WTC11 (cell line): ENCODE measurements at regions not wholly inside any gene's neighbourhood (a gene's known extent, or its start where the extent isn't known, plus 50 kb on each side); places are given as distances from the start of the nearest gene placed in this dataset.

Source experiments
- ATAC-seq: fragments of 200-7000 bp; cut with Tn5 transposase; 2 replicates; pipeline ENCODE4 v1.10.0; 2021; ENCODE audit warnings: mild to moderate bottlenecking, moderate library complexity
- CTCF ChIA-PET: fragments of 300-600 bp; sonication (Branson Sonifier 250); formaldehyde crosslinking; loops from one replicate; lab custom pipeline; 2021; ENCODE audit warnings: antibody characterized with exemption; lab: Charles Lee
- POLR2A ChIA-PET: fragments of 350-600 bp; sonication (Branson Sonifier 250); formaldehyde crosslinking; loops from one replicate; lab custom pipeline; 2021; ENCODE audit warnings: antibody characterized with exemption; lab: Charles Lee
- DNase-seq: peaks from one replicate; pipeline ENCODE4 v3.0.0; 2021; ENCODE audit warnings: low spot score
- H3K27ac Mint-ChIP-seq: 2 replicates; pipeline ENCODE4 v1.8.0; 2021; ENCODE audit warnings: mixed read lengths
- H3K27me3 Mint-ChIP-seq: 2 replicates; pipeline ENCODE4 v1.8.0; 2021; ENCODE audit warnings: low read depth, mild to moderate bottlenecking, moderate library complexity, mixed read lengths
- H3K36me3 Mint-ChIP-seq: 2 replicates; pipeline ENCODE4 v1.8.0; 2021; ENCODE audit warnings: mixed read lengths
- H3K4me1 Mint-ChIP-seq: 2 replicates; pipeline ENCODE4 v1.8.0; 2022; ENCODE audit warnings: mixed read lengths
- H3K4me3 Mint-ChIP-seq: 2 replicates; pipeline ENCODE4 v1.8.0; 2021; ENCODE audit warnings: mild to moderate bottlenecking, moderate library complexity, mixed read lengths
- H3K9me3 Mint-ChIP-seq: 2 replicates; pipeline ENCODE4 v1.8.0; 2021; ENCODE audit warnings: mixed read lengths
- ATF2 ChIP-seq: sonication (generic); formaldehyde crosslinking; IDR thresholded peaks from 2 replicates; pipeline ENCODE4 v1.8.1; 2022; ENCODE audit warnings: low read depth, missing genetic modification reagents, borderline replicate concordance
- EMX1 ChIP-seq: fragments of 250-450 bp; sonication (Bioruptor Pico); IDR thresholded peaks from 2 replicates; pipeline ENCODE4 v1.8.0; 2021; ENCODE audit warnings: mild to moderate bottlenecking
- GABPB1 ChIP-seq: sonication (generic); formaldehyde crosslinking; IDR thresholded peaks from 2 replicates; pipeline ENCODE4 v1.8.1; 2023; ENCODE audit warnings: mild to moderate bottlenecking, missing genetic modification reagents
- JUN ChIP-seq: sonication (generic); formaldehyde crosslinking; IDR thresholded peaks from 2 replicates; pipeline ENCODE4 v1.8.0; 2023; ENCODE audit warnings: mild to moderate bottlenecking, missing genetic modification reagents
- TEAD1 ChIP-seq: sonication (generic); formaldehyde crosslinking; IDR thresholded peaks from 2 replicates; pipeline ENCODE4 v1.8.0; 2022; ENCODE audit warnings: mild to moderate bottlenecking, missing genetic modification reagents
- TP53 ChIP-seq: sonication (generic); formaldehyde crosslinking; IDR thresholded peaks from 2 replicates; pipeline ENCODE4 v1.8.1; 2023; ENCODE audit warnings: mild to moderate bottlenecking, missing genetic modification reagents
- ZBTB43 ChIP-seq: sonication (generic); formaldehyde crosslinking; IDR thresholded peaks from 2 replicates; pipeline ENCODE4 v1.8.1; 2023; ENCODE audit warnings: mild to moderate bottlenecking, missing genetic modification reagents
- ZMAT4 ChIP-seq: fragments of 250-450 bp; sonication (Bioruptor Pico); IDR thresholded peaks from 2 replicates; pipeline ENCODE4 v1.9.0; 2021; ENCODE audit warnings: mild to moderate bottlenecking
- ZNF281 ChIP-seq: sonication (generic); formaldehyde crosslinking; IDR thresholded peaks from 2 replicates; pipeline ENCODE4 v1.8.0; 2023; ENCODE audit warnings: mild to moderate bottlenecking, missing genetic modification reagents
- ZNF532 ChIP-seq: fragments of 250-450 bp; sonication (Bioruptor Pico); IDR thresholded peaks from 2 replicates; pipeline ENCODE4 v1.9.0; 2021; ENCODE audit warnings: mild to moderate bottlenecking, borderline replicate concordance
- TF ChIP-seq, protein P1 (sequence below): sonication (generic); formaldehyde crosslinking; IDR thresholded peaks from 2 replicates; pipeline ENCODE4 v1.8.1; 2023; ENCODE audit warnings: mild to moderate bottlenecking, missing genetic modification reagents, moderate library complexity
- TF ChIP-seq, protein P2 (sequence below): sonication (generic); formaldehyde crosslinking; IDR thresholded peaks from 2 replicates; pipeline ENCODE4 v1.8.1; 2023; ENCODE audit warnings: mild to moderate bottlenecking, missing genetic modification reagents, moderate library complexity
- TF ChIP-seq, protein P3 (sequence below): sonication (generic); formaldehyde crosslinking; IDR thresholded peaks from 2 replicates; pipeline ENCODE4 v1.8.1; 2022; ENCODE audit warnings: low read depth, mild to moderate bottlenecking, moderate library complexity, missing genetic modification reagents, borderline replicate concordance

DNA sequence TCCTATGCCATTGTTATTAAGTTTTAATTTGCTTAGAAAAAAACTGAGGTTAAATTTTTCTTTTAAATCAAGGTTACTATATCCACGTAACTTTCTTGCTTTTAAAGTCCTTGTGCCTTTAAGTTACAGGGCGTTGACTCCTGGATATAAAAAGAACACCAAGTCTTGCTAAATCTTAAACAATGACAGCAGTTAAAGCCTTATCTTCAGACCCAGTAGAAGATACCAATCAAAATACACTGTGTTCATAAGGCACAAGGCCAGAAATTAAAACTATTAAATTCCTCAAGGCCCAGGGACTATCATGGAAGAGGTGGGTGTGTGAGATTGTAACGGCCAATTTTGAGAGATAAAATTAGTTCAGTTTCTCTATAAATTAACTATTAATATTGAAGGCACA is 60.4 kb downstream of the PAGE2 start:
- CTCF ChIA-PET = no interaction called here
- Mint-ChIP-seq H3K4me3 (no peak overlapping the region), H3K9me3 (no peaks in the 10 kb centered on the region), H3K36me3 (no peaks in the 10 kb centered on the region), H3K27ac (no peak overlapping the region), H3K27me3 (no peaks in the 10 kb centered on the region), H3K4me1 (peaks cover 4% of the 10 kb centered on the region)
- POLR2A ChIA-PET = no interaction called here
- DNase-seq (no peak), ATAC-seq (no peak)
- no peak for TF ChIP-seq ZNF281 (CRISPR knock-in tag)
- TF ChIP-seq GABPB1 (CRISPR knock-in tag) = no peak

DNA sequence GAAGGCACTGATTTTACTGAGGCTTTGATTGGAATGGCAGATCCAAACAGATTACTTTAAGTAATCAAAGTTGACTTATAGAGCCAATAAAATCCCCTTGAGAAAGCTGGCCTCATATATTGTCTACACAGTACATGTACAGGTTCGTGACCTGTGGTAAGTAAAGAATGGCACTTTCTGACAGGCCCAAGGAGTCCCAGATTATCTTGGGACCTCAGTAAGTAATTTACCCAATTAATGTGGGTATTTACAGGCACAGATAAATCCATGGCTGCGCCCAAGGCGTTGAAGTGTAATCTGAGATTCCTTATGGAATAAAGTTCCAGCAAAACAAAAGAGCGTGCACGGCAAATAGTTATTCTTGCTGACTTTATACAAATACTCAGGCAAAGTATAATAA is 62.4 kb downstream of the PAGE2 start:
- POLR2A ChIA-PET = no interaction called here

GRCh38 chrX:55159551-55159950 is 60.6 kb upstream of the PAGE5 start:
- ChIA-PET CTCF (no interaction called here), POLR2A (no interaction called here)
- peaks cover 7% of the 10 kb centered on the region for H3K4me1 Mint-ChIP-seq
- no peaks in the 10 kb centered on the region for H3K9me3 Mint-ChIP-seq
- no peaks in the 10 kb centered on the region for H3K27me3 Mint-ChIP-seq
- H3K27ac Mint-ChIP-seq = no peak overlapping the region
- ATAC-seq (no peak), DNase-seq (no peak)
- H3K36me3 Mint-ChIP-seq = no peaks in the 10 kb centered on the region
- H3K4me3 Mint-ChIP-seq = no peak overlapping the region
- TF ChIP-seq, protein P1, sequence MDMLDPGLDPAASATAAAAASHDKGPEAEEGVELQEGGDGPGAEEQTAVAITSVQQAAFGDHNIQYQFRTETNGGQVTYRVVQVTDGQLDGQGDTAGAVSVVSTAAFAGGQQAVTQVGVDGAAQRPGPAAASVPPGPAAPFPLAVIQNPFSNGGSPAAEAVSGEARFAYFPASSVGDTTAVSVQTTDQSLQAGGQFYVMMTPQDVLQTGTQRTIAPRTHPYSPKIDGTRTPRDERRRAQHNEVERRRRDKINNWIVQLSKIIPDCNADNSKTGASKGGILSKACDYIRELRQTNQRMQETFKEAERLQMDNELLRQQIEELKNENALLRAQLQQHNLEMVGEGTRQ = no peak
- no peak for TF ChIP-seq JUN
- no peak for TF ChIP-seq TEAD1 (CRISPR knock-in tag)
- TF ChIP-seq ZBTB43 (CRISPR knock-in tag) = no peak
- TF ChIP-seq, protein P2, sequence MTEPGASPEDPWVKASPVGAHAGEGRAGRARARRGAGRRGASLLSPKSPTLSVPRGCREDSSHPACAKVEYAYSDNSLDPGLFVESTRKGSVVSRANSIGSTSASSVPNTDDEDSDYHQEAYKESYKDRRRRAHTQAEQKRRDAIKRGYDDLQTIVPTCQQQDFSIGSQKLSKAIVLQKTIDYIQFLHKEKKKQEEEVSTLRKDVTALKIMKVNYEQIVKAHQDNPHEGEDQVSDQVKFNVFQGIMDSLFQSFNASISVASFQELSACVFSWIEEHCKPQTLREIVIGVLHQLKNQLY (CRISPR knock-in tag) = no peak
- TF ChIP-seq ATF2 (CRISPR knock-in tag) = no peak

More for the DNA sequence above, 62.4 kb downstream of the PAGE2 start:
- peaks cover 4% of the 10 kb centered on the region for H3K4me1 Mint-ChIP-seq
- no peak for DNase-seq
- H3K36me3 Mint-ChIP-seq = no peaks in the 10 kb centered on the region
- H3K27me3 Mint-ChIP-seq = no peaks in the 10 kb centered on the region
- H3K27ac Mint-ChIP-seq = no peak overlapping the region
- no peak overlapping the region for H3K4me3 Mint-ChIP-seq
- no peaks in the 10 kb centered on the region for H3K9me3 Mint-ChIP-seq
- CTCF ChIA-PET = no interaction called here
- no peak for ATAC-seq
- TF ChIP-seq TP53 (CRISPR knock-in tag) (no peak), EMX1 (no peak), ZNF532 (CRISPR knock-in tag) (no peak), ZMAT4 (CRISPR knock-in tag) (no peak)
- TF ChIP-seq, protein P3, sequence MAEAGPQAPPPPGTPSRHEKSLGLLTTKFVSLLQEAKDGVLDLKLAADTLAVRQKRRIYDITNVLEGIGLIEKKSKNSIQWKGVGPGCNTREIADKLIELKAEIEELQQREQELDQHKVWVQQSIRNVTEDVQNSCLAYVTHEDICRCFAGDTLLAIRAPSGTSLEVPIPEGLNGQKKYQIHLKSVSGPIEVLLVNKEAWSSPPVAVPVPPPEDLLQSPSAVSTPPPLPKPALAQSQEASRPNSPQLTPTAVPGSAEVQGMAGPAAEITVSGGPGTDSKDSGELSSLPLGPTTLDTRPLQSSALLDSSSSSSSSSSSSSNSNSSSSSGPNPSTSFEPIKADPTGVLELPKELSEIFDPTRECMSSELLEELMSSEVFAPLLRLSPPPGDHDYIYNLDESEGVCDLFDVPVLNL = no peak
